Cardiac fibroblast (primary cell): ENCODE measurements at regions not wholly inside any gene's neighbourhood (a gene's known extent, or its start where the extent isn't known, plus 50 kb on each side); places are given as distances from the start of the nearest gene placed in this dataset.
A peak's percentile ranks its signal among the peaks of the same experiment; 100 is the strongest.

Source experiments
- DNase-seq, 2 donors: peaks; one replicate each; pipeline versions ENCODE4 v3.0.0 to v3.0.0-alpha.2; 2010; ENCODE audit warnings: low read depth in 2 of 2
- H3K4me3 ChIP-seq, 2 donors: replicated peaks in 1 of 2; 1 replicate in 1 of 2; 2 replicates in 1 of 2; pipeline ENCODE4 v1.5.1; 2011; ENCODE audit warnings: low read depth in 2 of 2, low read length in 2 of 2, mild to moderate bottlenecking in 2 of 2, moderate library complexity in 1 of 2
- TF ChIP-seq, protein P1 (sequence below): IDR thresholded peaks from one replicate; pipeline ENCODE4 v1.5.1; 2011; ENCODE audit warnings: low read depth, mild to moderate bottlenecking, low read length, inconsistent platforms

DNA sequence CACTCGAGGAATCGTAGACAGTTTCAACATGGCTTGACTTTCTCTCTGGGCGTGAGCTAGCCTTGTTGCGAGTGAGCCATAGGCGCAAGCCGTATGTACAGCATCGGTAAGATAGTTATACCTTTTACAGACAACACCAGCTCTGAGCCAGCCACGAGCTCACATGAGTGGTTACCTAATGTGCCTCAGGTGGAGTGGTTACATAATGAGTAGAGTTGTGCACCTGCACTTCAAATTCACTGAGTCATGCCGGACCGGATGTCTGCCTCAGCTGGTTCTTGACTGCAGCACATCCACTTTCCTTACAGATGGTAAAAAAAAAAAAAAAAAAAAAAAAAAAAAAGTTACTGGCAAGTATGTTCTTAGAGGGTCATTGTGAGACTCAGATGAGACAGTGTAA lies 360.4 kb upstream of the NR5A2 start:
- TF ChIP-seq, protein P1, sequence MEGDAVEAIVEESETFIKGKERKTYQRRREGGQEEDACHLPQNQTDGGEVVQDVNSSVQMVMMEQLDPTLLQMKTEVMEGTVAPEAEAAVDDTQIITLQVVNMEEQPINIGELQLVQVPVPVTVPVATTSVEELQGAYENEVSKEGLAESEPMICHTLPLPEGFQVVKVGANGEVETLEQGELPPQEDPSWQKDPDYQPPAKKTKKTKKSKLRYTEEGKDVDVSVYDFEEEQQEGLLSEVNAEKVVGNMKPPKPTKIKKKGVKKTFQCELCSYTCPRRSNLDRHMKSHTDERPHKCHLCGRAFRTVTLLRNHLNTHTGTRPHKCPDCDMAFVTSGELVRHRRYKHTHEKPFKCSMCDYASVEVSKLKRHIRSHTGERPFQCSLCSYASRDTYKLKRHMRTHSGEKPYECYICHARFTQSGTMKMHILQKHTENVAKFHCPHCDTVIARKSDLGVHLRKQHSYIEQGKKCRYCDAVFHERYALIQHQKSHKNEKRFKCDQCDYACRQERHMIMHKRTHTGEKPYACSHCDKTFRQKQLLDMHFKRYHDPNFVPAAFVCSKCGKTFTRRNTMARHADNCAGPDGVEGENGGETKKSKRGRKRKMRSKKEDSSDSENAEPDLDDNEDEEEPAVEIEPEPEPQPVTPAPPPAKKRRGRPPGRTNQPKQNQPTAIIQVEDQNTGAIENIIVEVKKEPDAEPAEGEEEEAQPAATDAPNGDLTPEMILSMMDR = no peak
- no peak for DNase-seq
- H3K4me3 ChIP-seq = no peak overlapping the region

DNA sequence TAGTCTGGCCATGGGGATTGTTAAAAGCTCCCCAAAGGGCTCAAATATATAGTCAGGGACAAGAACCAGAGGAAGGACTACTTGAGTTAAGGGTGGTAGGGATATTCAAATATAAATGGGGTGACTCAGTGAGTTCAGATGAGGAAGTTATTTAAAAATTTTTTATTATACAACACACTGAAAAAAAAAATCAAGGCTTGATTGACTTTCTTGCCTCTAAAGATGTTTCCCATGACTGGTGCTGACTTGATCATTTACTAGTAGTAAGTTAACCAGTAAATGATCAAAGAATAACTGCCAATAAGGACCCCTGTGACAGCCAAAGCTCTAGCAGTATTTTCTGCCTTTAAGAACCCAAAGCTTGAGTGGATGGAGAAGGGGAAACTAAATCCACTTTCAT lies 357.6 kb upstream of the NR5A2 start:
- no peak for DNase-seq
- H3K4me3 ChIP-seq = no peak overlapping the region
- TF ChIP-seq, protein P1 = no peak

DNA sequence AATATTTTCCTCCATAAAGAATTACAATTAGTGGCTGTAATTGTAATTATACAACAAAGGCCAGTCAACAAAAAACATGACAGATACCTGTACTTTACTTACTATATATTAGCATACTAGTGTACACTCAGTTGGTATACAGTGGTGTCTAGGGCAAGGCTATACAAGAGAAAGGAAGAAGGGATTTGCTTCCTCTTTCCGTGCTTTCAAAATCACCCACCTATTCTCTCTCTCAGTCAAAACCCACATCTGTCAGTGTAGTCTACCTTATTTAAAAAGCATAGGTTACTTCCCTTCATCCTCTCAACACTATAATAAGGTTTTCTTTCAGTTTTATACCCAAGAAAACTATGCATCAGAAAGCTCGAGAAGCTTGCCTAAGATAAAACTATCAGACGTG lies 355.8 kb upstream of the NR5A2 start:
- DNase-seq = no peak
- no peak overlapping the region for H3K4me3 ChIP-seq
- TF ChIP-seq, protein P1 = no peak

DNA sequence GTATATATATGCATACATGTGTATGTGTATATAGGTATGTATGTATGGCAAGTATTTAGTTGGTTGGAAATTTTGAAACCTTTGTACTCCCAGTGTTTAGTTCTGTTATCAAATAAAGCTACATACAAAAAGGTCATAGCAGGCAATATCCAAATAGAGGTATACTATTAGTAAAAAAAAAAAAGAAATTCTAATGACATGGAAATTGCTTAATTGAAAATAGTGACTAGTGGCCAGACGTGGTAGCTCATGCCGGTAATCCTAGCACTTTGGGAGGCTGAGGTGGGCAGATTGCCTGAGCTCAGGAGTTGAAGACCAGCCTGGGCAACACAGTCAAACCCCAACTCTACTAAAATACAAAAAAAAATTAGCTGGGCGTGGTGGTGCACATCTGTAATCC lies 351.6 kb upstream of the NR5A2 start:
- TF ChIP-seq, protein P1 = no peak
- H3K4me3 ChIP-seq = no peak overlapping the region
- no peak for DNase-seq

DNA sequence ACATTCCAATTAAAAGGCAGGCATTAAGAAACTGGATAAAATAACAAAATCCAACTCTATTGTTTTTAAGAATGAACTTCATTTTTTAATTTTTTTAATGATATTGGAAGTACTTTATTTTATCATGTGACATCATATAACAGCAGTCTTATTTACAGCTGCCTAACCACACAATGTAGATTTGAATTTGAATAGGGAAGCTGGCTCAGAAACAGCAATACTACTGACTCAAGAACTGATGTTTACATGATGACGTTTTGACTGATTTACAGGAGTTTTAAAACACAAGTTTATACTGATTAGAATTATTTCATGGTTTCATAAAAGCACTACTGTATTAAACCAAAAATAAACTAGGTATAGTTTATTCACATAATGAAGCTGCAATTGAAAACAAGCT lies 348.7 kb upstream of the NR5A2 start:
- no peak overlapping the region for H3K4me3 ChIP-seq

DNA sequence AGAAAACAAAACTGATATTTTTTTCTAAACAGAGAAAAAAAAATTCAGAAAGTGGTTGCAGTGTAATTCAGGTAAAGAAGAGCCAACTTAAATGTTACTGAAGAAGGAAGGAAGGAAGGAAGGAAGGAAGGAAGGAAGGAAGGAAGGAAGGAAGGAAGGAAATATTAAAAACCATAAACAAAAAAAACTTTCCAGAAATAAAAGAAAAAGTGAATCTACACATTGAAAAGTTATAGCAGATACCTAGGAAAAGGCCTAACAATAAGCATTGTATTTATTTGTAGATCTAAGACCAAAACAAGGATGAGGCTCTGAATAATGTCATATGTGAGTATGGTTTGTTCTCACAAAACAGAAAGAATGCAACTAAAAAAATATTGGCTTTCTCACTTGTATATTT lies 345.4 kb upstream of the NR5A2 start:
- no peak for DNase-seq
- H3K4me3 ChIP-seq = no peak overlapping the region
- TF ChIP-seq, protein P1 = no peak

More for the DNA sequence above, 348.7 kb upstream of the NR5A2 start:
- TF ChIP-seq, protein P1 = no peak
- DNase-seq = no peak

DNA sequence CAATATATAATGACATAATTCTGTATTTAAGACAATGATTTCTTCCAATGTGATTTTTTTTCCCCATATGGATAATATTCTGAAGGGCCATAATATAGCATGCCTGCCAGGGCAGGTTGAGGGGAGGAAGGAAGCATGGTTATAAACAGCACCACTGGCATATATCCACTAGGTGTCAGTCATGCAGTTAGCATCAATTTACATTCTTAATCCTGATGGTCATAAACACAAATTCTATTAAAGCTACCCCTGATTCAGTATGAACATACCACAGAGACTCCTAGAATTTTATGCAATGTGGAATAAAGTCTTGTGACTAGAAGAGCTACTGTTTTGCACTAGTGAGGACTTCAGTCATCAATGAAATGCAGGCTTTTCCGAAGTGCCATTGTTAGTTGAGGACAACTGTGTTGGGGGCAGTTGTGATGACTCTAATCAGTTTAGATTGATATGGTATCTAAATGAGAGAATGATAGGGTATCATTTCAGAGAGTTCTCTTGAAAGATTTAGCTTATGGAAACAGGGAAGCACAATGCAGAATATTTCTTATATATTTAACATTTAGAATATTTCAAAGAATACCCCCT lies 342.7 kb upstream of the NR5A2 start:
- DNase-seq = peak; percentile 82 to 84
- H3K4me3 ChIP-seq = no peak overlapping the region
- TF ChIP-seq, protein P1 = peak; percentile 77
